ENCODE measurements at regions not wholly inside any gene's neighbourhood (a gene's known extent, or its start where the extent isn't known, plus 50 kb on each side); places are given as distances from the start of the nearest gene placed in this dataset.

DNA sequence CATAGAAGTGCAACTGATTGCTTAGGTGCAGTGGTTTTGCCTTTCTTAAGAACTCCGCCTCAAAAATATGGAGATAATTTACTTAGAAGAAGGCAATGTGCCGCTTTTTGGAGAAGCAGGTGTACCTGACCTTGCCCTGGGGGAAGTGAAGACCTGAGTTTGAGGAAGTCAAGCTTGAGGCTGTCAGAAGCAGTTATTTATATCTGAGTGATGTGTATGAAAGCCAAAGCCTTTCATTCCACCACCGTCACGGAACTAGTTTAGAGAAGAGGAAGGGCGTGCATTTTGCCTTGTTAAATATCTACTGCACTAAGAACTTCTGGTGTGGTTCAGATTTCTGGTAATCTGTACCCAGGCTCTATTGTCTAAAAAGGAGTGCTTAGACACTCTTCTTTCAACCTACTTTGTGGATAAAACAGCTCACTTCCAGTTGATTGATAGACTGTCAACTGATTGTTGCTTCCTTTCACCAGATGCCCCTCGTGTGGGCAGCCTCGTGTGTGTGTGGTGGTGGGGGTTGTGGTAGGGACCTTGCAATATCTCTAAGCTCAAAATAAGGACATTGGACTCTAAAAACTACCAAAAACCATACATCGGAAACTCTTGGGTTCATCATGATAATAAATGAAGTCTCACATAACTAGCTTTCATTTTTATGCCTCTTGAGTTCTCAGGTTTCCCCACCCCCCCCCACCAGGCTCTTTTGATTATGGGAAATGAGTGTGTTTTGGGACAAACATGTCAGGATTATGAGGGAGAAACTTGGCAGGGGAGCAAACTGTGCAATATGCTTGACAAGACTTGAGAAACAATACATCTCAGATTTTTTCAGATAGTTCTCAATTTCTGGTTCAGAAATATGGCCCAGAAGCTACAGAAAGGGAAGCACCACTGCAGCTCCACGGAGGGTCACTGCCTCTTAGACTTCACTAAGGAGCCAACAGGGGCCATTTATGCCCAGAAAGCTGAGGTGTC, 78.6 kb downstream of the ARF6 start:
- DNase-seq = no peak

DNA sequence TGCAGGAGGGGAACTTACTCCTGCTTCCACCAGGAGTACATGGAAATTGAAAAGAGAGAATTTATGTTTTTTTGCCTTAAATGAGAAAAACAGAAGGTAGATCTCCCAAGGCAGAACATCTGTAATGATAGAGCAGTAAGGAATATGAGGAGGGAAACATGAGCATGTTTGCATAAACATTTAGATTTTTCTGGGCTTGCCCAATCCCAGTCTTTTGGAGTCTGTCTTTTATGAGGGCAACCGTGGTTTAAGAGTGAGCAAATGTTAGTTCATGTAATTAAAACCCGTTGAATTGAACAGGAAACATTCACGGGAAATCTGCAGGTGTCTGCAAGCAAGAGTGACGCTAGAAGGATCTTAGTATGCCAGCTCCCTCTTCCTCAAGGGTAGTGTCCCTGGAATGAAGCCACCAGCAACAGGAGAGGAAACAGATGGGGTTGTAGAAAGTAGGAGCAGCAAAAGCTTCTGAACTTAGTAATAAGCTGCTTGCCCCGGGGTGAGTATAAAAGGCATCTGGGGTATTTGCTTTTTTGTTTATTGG, 79.3 kb downstream of the ARF6 start:
- DNase-seq = peak; percentile 38

DNA sequence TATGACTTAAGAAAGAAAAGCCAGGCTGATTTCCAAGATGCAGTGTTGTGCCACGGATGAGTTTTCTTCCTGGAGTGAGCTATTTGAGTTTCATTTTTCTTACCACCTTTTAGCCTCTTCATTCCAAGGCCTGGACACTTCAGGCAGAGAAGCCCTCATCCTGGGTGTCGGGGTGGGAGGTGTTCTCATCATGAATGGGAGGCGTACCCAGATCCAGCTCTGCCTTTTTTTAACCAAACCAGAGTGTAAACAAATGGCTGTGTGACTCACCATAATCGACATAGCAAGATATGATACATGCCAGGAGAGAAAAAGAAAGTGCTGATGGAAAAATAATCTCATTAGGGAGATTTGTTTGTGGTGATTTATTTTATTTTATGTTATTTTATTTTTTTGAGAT, 79.9 kb downstream of the ARF6 start:
- DNase-seq = peak; percentile 43

DNA sequence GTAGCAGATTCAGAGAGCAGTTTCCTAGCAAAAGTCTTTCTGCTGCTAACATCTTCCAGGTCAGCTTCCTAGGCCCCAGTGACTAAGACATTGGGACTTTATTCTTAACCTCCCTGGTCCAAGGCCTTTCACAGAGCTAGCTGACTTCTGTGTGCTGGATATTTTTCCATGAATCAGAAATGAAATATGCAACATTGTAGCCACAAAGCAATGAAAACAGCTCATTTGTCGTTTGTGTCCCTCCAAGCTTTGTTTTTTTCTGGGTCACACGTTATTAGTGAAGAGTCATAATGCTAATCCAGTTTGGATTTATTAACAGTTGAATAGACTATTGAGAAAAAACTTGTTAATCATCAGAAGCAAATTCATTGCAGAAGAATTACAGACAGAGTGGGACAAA, 82.4 kb downstream of the ARF6 start:
- no peak for DNase-seq

DNA sequence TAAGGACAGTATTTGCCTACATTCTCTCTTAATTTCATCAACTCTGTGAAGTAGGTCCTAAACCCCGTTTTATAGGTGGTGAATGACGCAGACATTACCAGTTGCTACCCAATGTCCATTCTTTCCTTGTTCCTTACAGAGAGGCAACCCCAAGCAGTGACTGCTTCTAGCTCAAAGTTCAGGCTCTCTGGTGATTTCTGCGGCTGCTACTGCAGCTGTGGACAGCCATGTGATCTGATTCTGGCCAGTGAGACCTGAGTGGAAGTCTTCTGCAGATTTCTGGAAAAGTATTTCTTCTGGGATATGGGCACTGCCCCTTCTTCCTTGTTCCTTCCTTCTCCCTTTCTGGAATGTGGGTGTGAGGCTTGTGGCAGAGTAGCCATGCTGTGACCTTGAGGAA, 82.9 kb downstream of the ARF6 start:
- no peak for DNase-seq

DNA sequence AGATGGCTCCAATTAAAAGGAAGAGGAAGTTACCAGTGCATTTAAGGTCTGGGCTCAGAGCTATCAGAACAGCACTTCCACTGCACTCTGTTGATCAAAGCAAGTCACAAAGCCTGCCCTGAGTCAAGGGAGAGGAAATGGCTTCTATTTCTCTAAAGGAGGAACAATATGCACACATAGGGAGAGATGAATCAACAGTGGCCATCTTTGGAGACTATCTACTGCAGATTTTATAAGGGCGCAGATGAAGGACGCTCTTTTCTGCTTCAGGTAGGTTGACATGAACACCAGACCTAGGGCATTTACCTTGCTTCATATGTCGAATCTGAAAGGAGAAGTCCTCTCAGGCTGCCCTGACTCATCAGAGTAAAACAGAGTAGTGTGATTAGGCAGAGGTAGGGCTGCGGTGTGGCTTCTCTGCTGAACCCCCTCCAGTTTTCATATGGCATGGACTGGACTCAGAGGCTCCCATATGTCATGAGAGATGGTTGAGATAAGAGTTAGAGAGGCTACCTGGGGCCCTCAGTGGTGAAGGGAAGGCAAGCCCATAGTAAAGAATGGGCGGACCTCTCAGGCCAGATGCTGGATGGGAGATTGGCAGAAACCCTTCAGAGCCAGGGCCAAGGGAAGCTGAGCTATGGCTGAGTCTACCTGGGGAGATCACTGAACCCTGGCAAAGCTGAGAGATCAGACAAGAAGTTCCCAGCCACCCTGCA, 84.4 kb downstream of the ARF6 start:
- no peak for DNase-seq

DNA sequence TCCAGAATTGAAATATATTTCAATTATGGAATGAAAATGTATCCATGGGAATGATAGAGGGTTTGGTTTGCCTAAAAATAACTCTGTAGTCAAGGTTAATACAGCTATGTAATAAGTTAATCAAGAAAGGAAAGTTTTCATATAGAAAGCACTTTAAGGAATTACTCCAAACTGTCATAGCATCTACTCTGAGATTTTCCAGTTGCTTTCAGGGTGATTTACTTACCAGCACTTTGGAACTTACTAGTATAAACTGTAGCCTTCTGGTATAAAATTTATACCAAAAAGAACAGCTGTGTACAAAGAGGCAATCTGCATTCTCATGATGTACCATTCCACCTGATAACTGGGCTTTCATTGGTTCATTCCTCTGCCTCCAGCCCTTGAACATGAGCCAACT, 87.1 kb downstream of the ARF6 start:
- no peak for DNase-seq

DNA sequence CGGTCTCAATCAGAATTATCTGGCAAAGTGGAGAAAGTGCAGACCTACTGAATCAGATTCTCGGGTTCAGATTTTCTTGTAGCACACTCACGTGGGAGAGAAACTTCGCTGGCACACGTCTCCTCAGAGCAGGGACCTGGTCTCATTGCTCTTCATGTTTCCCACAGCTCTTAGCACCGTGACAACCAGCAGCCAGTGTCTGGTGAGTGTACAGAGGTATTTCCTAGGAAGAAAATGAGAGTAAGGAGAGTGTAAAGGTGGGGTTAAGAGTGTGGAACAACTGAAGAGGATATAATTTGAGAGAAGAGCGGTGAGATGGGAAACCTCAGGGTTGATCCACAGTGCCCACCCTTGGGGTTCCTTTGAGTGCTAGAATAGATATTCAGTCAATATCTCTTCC, 89.2 kb downstream of the ARF6 start:
- DNase-seq = no peak

DNA sequence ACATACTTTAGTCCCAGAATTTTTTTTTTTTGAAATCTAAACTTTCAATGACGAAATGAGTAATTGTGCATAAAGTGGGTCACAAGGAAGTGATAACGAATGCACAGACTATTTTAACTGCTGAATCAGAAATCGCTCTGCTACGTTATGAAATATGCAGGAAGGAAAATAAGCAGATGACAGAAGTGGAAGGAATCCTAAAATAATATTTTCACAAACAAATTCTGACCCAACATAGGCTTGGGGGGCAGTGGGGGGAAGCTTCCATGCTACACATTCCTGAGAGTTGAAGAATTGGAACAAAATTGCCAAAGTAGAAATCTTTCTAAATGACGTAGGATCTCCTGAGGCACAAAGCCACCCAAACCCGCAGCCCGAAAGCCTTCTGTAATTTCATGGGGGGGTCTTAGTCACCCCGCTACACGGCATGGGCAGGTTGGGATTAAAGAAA, 89.6 kb downstream of the ARF6 start:
- no peak for DNase-seq

DNA sequence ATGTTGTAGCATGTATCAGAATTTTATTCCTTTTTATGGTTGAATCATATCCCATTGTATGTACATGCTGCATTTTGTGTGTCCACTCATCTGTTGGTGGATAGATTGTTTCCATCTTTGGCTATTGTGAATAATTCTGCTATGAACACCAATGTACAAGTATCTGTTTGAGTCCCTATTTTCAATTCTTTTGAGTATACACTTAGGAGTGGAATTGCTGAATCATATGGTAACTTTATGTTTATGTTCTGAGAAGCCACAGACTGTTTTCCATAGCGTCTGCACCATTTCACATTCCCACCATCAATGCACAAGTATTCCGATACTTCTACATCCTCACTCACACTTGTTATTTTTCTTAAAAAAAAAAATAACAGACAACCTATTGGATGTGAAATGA, 91.5 kb downstream of the ARF6 start:
- DNase-seq = no peak

DNA sequence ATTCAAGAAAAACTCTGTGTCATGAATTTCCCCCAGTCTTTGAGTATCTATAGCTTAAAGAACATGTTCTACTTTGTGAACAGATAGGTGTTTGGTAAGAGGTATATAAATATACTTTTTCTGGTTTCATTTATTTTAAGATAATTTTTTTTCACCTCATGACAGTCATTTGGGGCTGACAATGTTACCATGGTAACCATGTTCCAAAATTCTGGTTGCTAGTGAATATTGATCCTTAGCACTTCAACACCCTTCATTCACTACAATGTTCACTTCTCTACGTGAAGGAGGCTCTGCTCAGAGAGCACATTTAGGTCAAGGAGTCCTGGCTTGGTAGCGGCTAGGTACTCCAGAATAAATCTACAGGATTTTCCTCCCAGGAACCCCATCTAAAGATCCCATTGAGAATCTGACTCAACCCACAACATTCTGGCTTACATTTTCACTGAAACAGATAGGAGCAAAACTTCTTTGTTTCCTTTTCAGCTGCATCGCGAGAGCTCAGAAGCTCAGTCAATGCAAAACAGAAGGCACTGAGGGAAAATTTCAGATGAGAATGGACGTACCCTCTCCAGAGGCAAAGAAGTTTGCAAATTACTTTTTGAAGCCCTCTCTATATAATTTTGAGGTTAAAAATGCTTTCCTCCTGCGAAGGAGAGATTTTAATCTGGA, 93.6 kb downstream of the ARF6 start:
- no peak for DNase-seq

DNA sequence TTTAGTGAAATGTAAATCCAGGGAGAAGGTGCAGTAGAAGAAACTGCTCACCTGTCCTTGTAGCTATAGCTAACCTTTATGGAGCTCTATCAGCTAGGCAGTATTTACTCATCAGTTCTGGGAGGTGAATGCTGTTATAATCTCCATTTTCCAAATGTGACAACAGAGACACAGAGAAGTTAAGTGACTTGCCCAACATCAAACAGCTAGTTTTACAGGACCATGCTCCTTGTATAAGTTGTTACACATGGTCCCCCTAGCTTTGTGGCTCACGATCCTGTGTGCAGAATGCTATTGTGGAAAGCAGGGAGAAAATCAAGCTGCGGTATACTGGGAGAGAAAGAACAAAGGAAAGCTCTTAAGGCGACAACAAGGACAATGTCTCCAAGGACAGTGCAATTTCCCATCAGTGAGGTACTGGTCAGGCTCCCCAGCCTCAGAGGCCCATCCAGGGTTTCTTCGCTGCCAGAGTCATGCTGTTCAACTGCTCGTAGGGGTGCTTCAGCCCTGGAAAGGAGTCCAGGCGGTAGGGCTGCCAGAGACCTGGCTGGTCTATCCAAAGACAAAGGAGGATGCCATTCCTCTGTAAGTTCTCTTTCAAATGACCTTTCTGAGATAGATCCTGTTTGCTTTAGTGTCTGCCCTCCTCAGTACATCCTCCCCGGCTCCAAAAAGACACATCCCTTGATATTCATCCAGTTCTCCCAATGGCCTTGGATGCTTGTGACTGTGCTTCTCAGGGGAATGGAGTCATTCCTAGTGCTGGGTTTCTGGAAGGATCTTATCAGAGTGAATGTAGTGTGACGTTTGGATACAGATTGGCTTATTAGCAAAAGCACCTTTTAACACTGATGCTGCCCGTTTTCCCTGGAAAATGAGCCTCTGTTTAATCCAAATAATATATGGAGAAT, 95.5 kb downstream of the ARF6 start:
- DNase-seq = no peak

DNA sequence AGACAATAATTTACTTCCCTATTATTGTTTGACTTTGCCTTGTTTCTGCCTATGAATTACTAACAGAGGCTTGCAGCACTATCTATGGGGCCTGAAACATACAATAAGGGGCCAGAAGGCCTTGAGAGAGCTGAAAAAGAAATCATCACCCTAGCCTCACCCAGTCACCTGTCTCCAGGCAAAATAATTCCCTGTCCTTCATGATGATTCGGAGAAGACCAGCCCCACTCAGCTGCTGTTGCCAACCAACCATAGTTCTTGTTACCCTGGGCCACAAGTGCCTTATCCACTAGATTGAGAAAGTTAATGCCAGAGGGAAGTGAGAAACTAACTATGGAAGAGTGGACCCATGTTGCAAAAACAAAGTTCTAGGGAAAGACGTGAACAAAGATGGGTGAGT, 97.1 kb downstream of the ARF6 start:
- no peak for DNase-seq

DNA sequence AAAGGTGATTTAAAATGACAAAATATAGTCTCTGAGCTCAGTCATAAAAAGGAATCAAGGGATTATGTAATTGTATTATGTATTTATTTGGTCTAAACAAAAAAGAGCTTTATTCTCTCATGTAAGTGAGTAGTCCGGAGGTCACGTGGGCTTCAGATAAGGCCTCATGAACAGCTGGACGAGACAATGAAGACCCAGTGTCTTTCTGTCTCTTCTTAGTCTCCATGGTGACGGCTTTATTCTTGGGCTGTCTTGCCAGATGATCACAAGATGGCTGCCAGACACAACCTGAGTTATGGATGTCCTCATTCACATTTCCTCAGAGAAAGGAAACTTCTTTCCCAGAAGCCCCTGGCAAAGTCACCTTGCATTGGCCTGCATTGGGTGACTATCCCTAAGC, 98.6 kb downstream of the ARF6 start:
- DNase-seq = no peak

DNA sequence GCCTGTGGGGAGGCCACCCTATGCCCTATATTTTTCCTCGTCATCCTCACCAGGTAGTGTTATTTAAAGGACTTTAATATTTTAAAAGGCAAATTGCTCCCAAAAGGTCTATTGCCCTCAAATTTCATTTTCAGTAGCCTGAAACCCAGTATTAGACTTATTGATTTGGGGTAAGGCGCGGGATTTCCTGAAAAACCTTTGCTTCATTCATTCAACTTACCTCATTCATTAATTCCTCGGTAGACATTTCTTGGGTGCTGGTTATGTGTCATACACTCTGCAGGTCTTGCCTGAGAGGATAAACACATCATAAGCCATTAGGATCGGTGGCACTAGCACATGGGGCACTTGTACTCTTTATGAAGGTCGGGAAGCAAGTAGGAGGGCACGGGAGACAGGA, 99.2 kb downstream of the ARF6 start:
- no peak for DNase-seq

DNA sequence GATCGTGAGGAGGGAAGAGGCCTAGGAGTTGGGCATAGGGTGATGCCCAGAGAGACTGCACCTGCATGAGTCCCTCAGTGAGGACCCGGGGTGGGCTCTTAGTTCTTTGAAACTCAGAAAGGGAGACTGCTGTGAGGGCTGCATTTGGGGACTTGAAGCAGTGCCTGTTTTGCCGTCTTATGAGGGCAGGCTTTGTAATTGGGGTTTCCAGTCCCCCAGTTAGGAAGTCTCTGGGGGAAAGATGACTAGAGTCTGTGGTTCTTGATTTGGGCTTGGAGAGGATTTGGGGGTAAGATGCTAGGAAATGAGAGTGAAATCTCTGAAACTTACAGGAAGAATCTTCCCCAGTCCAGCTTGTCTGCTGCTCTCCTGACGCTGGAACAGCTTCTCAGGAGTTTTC, 99.6 kb downstream of the ARF6 start:
- no peak for DNase-seq

DNA sequence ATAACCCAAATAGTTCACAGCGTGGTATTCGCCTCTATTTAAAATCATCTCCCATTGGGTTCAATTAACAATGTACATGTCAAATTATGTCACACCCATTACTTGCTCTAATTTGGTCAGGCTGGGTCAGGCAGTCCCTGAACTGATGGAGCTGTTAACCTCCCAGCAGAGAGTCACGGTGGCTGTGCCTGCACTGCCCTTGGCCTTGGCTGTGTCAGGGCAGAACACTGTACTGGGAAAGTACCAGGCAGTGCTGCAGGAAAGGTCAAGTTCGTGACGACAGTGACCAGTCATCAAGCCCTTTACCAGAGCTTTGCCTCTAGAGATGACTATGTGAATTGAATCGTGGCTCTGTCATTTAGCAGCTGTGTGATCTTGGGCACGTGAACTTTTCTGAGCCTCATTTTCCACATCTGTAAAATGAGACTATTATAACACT, 100.0 kb downstream of the ARF6 start:
- no peak for DNase-seq

DNA sequence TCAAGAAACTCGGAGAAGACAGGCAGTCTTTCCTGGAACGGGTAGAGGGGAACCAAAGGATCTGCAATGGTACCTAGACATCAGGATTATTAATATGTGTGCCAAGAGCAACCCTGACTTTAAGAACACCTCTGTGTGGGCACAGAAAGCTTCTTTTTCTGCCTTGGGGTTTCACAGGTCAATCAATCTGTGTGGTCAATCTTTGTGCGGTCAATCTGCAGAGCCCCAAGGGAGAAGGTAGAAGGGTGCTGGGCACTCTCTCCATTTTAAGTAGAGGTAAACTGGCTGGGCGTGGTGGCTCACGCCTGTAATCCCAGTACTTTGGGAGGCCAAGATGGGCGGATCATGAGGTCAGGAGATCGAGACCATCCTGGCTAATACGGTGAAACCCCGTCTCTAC, 100.7 kb downstream of the ARF6 start:
- DNase-seq = no peak

DNA sequence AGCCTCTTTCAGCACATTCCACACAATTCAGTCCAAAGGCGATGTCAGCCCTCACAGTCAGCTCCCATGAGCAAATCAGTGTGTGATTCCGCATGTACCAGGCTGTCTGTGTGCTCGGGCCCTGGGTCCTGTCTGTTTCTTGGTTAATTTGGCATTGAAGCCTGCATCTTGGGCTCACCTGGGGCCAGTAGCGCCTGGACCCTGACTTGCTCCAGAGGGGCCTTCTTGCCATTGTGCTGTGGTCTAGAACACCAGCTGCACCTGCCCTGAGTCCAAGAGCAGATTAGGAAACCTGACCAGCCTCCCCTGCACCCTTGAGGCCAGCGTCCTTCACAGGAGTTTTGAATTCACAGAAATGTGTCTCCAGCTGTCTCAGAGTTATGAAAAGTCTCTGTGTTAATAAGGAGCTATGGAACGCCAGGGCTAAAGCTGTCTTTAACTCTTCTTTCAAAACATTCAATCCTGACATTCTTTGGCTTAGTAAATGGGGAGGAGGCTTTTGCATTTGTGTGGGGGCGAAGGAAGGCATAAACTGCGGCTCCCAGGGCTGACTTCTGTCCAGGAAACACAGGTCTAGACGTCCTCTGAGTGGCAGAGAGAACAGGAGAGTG, 102.2 kb downstream of the ARF6 start:
- DNase-seq = no peak

DNA sequence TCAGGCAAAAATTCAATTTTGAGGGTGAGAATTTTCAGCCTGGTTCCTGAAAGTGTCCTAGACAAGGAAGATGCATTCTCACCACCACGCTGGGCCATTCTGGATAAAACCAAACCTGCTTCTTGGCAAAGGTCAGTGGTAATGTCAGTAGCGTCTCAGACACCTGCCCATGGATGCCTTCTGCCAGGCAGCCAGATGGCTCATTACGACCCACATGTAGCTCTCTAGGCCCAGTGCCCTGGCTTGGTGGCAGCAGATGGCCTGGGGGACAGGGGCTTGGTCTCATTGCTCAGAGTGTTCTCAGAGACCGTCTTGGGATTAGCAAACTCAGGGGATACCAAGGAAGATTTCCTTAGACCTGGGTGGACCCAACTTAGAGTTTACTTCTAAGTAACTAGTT, 105.1 kb downstream of the ARF6 start:
- no peak for DNase-seq

DNA sequence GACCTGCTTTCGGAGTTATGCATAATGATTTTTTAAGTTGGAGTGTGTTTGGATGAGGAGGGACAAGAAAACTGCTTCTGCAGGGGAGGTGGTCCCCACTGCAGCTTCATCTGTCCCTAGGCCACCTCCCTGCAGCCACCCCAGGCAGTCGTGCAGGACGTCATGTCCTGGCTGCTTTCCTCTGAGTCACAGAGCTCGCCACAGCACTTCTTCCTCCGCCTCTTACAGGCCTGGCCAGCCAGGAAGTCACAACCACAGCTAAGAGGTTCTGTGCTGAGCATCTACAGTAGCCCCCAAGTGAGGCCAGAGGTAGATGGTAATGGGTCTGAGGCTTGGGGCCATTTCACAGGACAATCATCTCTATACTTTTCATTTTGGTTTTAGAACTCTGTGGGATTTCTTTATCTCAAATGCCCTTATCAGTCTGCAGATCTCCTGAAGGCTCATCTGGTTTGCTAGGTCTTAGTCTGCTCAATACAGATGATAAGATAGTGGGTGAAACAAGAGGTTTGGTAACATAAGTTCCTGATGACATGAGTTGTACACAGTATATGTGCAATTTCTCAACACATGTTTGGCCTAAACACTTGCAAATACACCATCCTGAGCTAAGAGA, 106.4 kb downstream of the ARF6 start:
- DNase-seq = no peak

Data from NCI-H446 treated with DMSO at 0.1 percent for 48 hours (cell line).